HG02885 (cell line): ENCODE measurements at regions not wholly inside any gene's neighbourhood (a gene's known extent, or its start where the extent isn't known, plus 50 kb on each side); places are given as distances from the start of the nearest gene placed in this dataset.
A peak's percentile ranks its signal among the peaks of the same experiment; 100 is the strongest.
"Not testable (repeated sequence)": the region's sequence is repeated elsewhere in the genome, so short reads cannot be mapped to it uniquely, and the experiment has no call there.

ENCODE experiments used
- ATAC-seq: cut with Tn5 transposase; IDR thresholded peaks from one replicate; pipeline ENCODE4 v1.9.1; 2021; ENCODE audit warnings: mild to moderate bottlenecking; ENCODE audit not compliant: unreplicated experiment, poor library complexity

- no peak for ATAC-seq
Observed at GRCh38 chr9:21533597-21533996, 51.5 kb upstream of the IFNE start.

GRCh38 chr9:21535396-21535795 lies 53.3 kb upstream of the IFNE start:
- no peak for ATAC-seq

GRCh38 chr9:21542787-21543186 lies 60.7 kb upstream of the IFNE start:
- ATAC-seq, result no peak

GRCh38 chr9:21543187-21543586 lies 61.1 kb upstream of the IFNE start:
- ATAC-seq, result no peak

- not testable (repeated sequence) for ATAC-seq
Observed at GRCh38 chr9:21543816-21544215, 61.7 kb upstream of the IFNE start.

- ATAC-seq, result no peak
Observed at GRCh38 chr9:21546949-21547348, 64.8 kb upstream of the IFNE start.

GRCh38 chr9:21549251-21549765 lies 67.2 kb upstream of the IFNE start:
- ATAC-seq, result no peak

GRCh38 chr9:21549890-21550289 lies 67.8 kb upstream of the IFNE start:
- ATAC-seq, result no peak

GRCh38 chr9:21550392-21550791 lies 68.3 kb upstream of the IFNE start:
- ATAC-seq, result no peak

GRCh38 chr9:21551401-21551800 lies 69.3 kb upstream of the IFNE start:
- ATAC-seq, result no peak

- ATAC-seq, result no peak
Observed at GRCh38 chr9:21552244-21553170, 70.4 kb upstream of the IFNE start.

GRCh38 chr9:21553441-21553840 lies 71.3 kb upstream of the IFNE start:
- no peak for ATAC-seq

- no peak for ATAC-seq
Observed at GRCh38 chr9:21554813-21555212, 72.7 kb upstream of the IFNE start.

GRCh38 chr9:21555911-21556310 lies 73.8 kb upstream of the IFNE start:
- no peak for ATAC-seq

- no peak for ATAC-seq
Observed at GRCh38 chr9:21556581-21557427, 74.7 kb upstream of the IFNE start.

- ATAC-seq, result no peak
Observed at GRCh38 chr9:21557428-21557768, 75.3 kb upstream of the IFNE start.

- ATAC-seq, result no peak
Observed at GRCh38 chr9:21558079-21558478, 76.0 kb upstream of the IFNE start.

GRCh38 chr9:21558615-21559401 lies 76.7 kb upstream of the IFNE start:
- ATAC-seq, result peak; percentile 28

GRCh38 chr9:21559402-21560280 lies 77.5 kb upstream of the IFNE start:
- ATAC-seq, result peak; percentile 74
